ENCODE measurements at regions not wholly inside any gene's neighbourhood (a gene's known extent, or its start where the extent isn't known, plus 50 kb on each side); places are given as distances from the start of the nearest gene placed in this dataset.
A peak's percentile ranks its signal among the peaks of the same experiment; 100 is the strongest.

DNA sequence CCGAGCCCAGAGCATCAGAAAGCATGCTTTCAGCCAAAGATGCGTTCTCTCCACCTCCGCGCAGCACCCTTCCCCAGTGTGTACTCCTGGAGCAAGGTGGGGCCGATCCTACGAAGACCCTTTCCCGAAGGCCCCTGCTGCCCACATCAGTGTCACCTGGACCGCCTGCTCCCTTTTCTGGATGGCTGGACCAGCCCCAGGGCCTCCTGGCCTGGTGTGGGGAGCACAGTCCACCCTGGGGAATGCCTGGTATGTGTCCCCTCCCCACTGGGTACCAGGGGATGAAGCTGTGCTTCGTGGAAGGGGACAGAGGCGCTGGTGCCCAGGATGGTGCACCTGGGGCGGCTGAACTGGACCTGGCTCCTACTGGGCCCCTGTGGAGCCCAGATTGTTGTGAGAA is 173.8 kb downstream of the SEC14L1 start:
- peaks cover 5 to 7% of the 10 kb centered on the region in 2 donors for H3K4me1 ChIP-seq (ENCODE audit: control insufficient read depth in 2 of 2, insufficient read depth in 2 of 2, low read length in 2 of 2)
- ChIA-PET CTCF (no interaction called here), POLR2A (no interaction called here)
- H3K27ac ChIP-seq (ENCODE audit: low read depth, low read length), result no peak overlapping the region
- intact Hi-C loops (cut with micrococcal nuclease), result no loop called here
- no peaks in the 10 kb centered on the region for H3K36me3 ChIP-seq (ENCODE audit: control insufficient read depth in 2 of 3, insufficient read depth in 3 of 3, low read length in 3 of 3)
- Mint-ChIP-seq H3K4me1 (peaks cover 8 to 15% (median 10%) of the 10 kb centered on the region in 7 donors), H3K36me3 (no peaks in the 10 kb centered on the region), H3K27me3 (peaks cover 0 to 3% (median 0%) of the 10 kb centered on the region in 5 donors), H3K9me3 (no peaks in the 10 kb centered on the region), H3K4me3 (no peak overlapping the region), H3K27ac (no peak overlapping the region)
- no peak overlapping the region for H3K4me3 ChIP-seq (ENCODE audit: low read length)
- H3K9me3 ChIP-seq (ENCODE audit: control insufficient read depth in 2 of 3, low read length in 3 of 3), result no peaks in the 10 kb centered on the region
- DNase-seq (no peak), ATAC-seq (no peak)
- H3K27me3 ChIP-seq (ENCODE audit: control insufficient read depth in 2 of 2, insufficient read depth in 2 of 2, low read length in 2 of 2), result no peaks in the 10 kb centered on the region

DNA sequence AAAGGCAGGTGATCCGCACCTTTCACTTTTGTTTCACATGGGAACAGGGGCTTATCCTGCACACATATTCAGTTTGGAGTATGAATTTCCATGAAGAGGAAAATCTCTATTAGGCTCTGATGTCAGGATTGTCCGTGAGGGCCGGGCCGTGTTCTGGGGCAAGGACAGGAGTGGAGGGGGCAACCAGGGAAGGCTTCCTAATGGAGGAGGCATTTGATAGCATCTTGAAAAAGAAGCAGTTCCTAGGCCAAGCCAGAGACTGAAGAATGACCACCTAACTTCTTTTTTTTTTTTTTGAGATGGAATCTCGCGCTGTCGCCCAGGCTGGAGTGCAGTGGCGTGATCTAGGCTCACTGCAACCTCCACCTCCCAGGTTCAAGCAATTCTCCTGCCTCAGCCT is 174.2 kb downstream of the SEC14L1 start:
- ChIA-PET POLR2A (no interaction called here), CTCF (no interaction called here)
- no peak overlapping the region for H3K27ac ChIP-seq (ENCODE audit: low read depth, low read length)
- H3K9me3 ChIP-seq (ENCODE audit: control insufficient read depth in 2 of 3, low read length in 3 of 3), result no peaks in the 10 kb centered on the region
- DNase-seq, result no peak
- Mint-ChIP-seq H3K4me1 (peaks cover 12 to 19% (median 13%) of the 10 kb centered on the region in 7 donors), H3K27me3 (peaks cover 0 to 3% (median 0%) of the 10 kb centered on the region in 5 donors), H3K4me3 (no peak overlapping the region), H3K27ac (no peak overlapping the region), H3K9me3 (no peaks in the 10 kb centered on the region), H3K36me3 (no peaks in the 10 kb centered on the region)
- H3K4me1 ChIP-seq (ENCODE audit: control insufficient read depth in 2 of 2, insufficient read depth in 2 of 2, low read length in 2 of 2), result peaks cover 9 to 11% of the 10 kb centered on the region in 2 donors
- intact Hi-C loops (cut with micrococcal nuclease), result no loop called here
- ATAC-seq, result no peak
- H3K4me3 ChIP-seq (ENCODE audit: low read length), result no peak overlapping the region
- no peaks in the 10 kb centered on the region for H3K36me3 ChIP-seq (ENCODE audit: control insufficient read depth in 2 of 3, insufficient read depth in 3 of 3, low read length in 3 of 3)
- H3K27me3 ChIP-seq (ENCODE audit: control insufficient read depth in 2 of 2, insufficient read depth in 2 of 2, low read length in 2 of 2), result no peaks in the 10 kb centered on the region

DNA sequence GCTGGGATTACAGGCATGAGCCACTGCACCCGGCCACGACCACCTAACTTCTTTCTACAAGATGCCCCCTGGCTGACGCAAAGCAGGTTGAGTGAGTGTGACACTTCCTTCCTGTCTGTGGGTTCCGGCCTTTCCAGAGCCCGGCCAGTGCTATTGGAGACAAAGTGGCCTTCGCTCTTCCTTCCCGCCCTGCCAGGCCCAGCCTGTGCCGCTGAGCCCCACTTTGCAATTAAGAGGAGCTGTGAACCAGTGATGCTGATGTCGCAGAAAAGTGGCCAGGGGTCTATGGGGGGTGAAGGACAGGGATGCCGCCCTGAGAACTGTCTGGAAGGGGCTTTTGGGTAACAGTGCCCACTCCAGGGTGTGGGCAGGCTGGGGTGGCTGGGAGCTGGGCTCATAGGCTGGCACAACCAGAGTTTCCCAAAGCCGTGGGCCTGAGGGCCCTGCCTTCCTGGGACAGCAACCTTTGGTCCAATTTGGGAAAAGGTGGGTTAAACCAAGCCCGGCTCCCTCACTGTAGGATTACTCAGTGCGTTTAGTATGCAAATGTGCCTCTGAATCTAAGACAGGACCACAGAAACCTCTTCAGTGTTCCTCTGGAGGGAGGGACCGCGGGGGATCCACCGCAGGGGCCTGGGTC is 174.9 kb downstream of the SEC14L1 start:
- Histone ChIP-seq H3K9me3 (ENCODE audit: control insufficient read depth in 2 of 3, low read length in 3 of 3) (no peaks in the 10 kb centered on the region), H3K27ac (ENCODE audit: low read depth, low read length) (no peak overlapping the region), H3K36me3 (ENCODE audit: control insufficient read depth in 2 of 3, insufficient read depth in 3 of 3, low read length in 3 of 3) (no peaks in the 10 kb centered on the region), H3K4me3 (ENCODE audit: low read length) (no peak overlapping the region), H3K4me1 (ENCODE audit: control insufficient read depth in 2 of 2, insufficient read depth in 2 of 2, low read length in 2 of 2) (peaks cover 10 to 15% of the 10 kb centered on the region in 2 donors), H3K27me3 (ENCODE audit: control insufficient read depth in 2 of 2, insufficient read depth in 2 of 2, low read length in 2 of 2) (no peaks in the 10 kb centered on the region)
- Mint-ChIP-seq H3K27me3 (peaks cover 0 to 3% (median 0%) of the 10 kb centered on the region in 5 donors), H3K27ac (no peak overlapping the region), H3K4me1 (peaks cover 12 to 25% (median 19%) of the 10 kb centered on the region in 7 donors), H3K36me3 (no peaks in the 10 kb centered on the region), H3K4me3 (no peak overlapping the region), H3K9me3 (no peaks in the 10 kb centered on the region)
- no peak for DNase-seq
- ChIA-PET CTCF (no interaction called here), POLR2A (interaction anchor here (0.6 kb wide), 1 partner anchor 223 kb away, joined by 3 read pairs; no protein-coding TSS in a partner anchor)
- intact Hi-C loops (cut with micrococcal nuclease), result no loop called here
- ATAC-seq, result peak; percentile 32

DNA sequence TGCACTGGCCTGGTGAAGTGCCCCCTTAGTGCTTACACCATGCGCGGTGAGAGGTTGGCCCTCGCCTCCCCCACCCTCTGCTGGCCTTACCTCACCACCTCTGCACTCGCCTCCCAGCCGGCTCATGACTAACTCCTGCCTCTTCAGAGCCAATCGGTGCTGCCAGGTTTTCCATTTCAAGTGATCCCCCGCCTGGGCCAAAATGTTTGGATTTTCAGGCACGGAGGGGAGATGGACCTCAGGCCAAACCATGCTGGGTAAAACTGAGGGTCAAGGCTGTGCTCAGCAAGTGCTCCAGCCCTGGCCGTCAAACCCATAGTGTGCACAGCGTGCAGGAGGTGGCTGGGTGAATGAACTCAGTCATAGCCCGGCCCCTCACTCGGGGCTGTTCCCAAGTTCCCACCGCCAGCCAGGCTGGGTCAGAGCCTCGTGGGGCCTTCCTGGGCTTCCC is 175.4 kb downstream of the SEC14L1 start:
- no peaks in the 10 kb centered on the region for H3K36me3 ChIP-seq (ENCODE audit: control insufficient read depth in 2 of 3, insufficient read depth in 3 of 3, low read length in 3 of 3)
- Mint-ChIP-seq H3K4me1 (peaks cover 12 to 28% (median 22%) of the 10 kb centered on the region in 7 donors), H3K27ac (peak overlapping the region in 1 of 9 donors; percentile 11), H3K36me3 (no peaks in the 10 kb centered on the region), H3K27me3 (peaks cover 0 to 3% (median 0%) of the 10 kb centered on the region in 5 donors), H3K4me3 (no peak overlapping the region), H3K9me3 (no peaks in the 10 kb centered on the region)
- no peaks in the 10 kb centered on the region for H3K27me3 ChIP-seq (ENCODE audit: control insufficient read depth in 2 of 2, insufficient read depth in 2 of 2, low read length in 2 of 2)
- H3K9me3 ChIP-seq (ENCODE audit: control insufficient read depth in 2 of 3, low read length in 3 of 3), result no peaks in the 10 kb centered on the region
- no peak for DNase-seq
- no peak for ATAC-seq
- H3K27ac ChIP-seq (ENCODE audit: low read depth, low read length), result no peak overlapping the region
- ChIA-PET CTCF (no interaction called here), POLR2A (interaction anchor here (0.6 kb wide), 1 partner anchor 223 kb away, joined by 3 read pairs; no protein-coding TSS in a partner anchor)
- peaks cover 10 to 20% of the 10 kb centered on the region in 2 donors for H3K4me1 ChIP-seq (ENCODE audit: control insufficient read depth in 2 of 2, insufficient read depth in 2 of 2, low read length in 2 of 2)
- no peak overlapping the region for H3K4me3 ChIP-seq (ENCODE audit: low read length)
- intact Hi-C loops (cut with micrococcal nuclease), result no loop called here

DNA sequence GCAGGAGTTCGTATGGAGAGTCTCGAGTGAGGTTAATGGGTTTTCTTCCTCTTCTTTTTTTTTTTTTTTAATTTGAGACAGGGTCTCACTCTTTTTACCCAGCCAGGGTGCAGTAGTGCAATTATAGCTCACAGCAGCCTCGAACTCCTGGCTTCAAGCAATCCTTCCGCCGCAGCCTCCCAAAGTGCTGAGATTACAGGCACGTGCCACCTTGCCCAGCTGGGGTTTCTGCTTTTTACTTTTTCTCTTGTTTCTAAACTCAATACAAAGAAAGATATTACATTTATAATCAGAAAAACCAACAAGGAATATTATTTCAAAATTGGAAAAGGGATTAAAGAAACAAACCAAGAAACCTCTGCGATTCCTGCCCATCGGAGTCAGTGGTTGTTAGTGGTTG is 175.9 kb downstream of the SEC14L1 start:
- intact Hi-C loops (cut with micrococcal nuclease), result no loop called here
- no peak overlapping the region for H3K4me3 Mint-ChIP-seq
- peak overlapping the region in 1 of 9 donors; percentile 11 for H3K27ac Mint-ChIP-seq
- CTCF ChIA-PET, result no interaction called here
- H3K4me1 ChIP-seq (ENCODE audit: control insufficient read depth in 2 of 2, insufficient read depth in 2 of 2, low read length in 2 of 2), result peaks cover 10 to 20% of the 10 kb centered on the region in 2 donors
- H3K27me3 ChIP-seq (ENCODE audit: control insufficient read depth in 2 of 2, insufficient read depth in 2 of 2, low read length in 2 of 2), result no peaks in the 10 kb centered on the region
- POLR2A ChIA-PET, result no interaction called here
- H3K4me3 ChIP-seq (ENCODE audit: low read length), result no peak overlapping the region
- no peak for ATAC-seq
- no peaks in the 10 kb centered on the region for H3K36me3 Mint-ChIP-seq
- H3K9me3 Mint-ChIP-seq, result no peaks in the 10 kb centered on the region
- no peaks in the 10 kb centered on the region for H3K36me3 ChIP-seq (ENCODE audit: control insufficient read depth in 2 of 3, insufficient read depth in 3 of 3, low read length in 3 of 3)
- peaks cover 12 to 28% (median 22%) of the 10 kb centered on the region in 7 donors for H3K4me1 Mint-ChIP-seq
- peaks cover 0 to 3% (median 0%) of the 10 kb centered on the region in 5 donors for H3K27me3 Mint-ChIP-seq
- no peak overlapping the region for H3K27ac ChIP-seq (ENCODE audit: low read depth, low read length)
- DNase-seq, result no peak
- H3K9me3 ChIP-seq (ENCODE audit: control insufficient read depth in 2 of 3, low read length in 3 of 3), result no peaks in the 10 kb centered on the region

DNA sequence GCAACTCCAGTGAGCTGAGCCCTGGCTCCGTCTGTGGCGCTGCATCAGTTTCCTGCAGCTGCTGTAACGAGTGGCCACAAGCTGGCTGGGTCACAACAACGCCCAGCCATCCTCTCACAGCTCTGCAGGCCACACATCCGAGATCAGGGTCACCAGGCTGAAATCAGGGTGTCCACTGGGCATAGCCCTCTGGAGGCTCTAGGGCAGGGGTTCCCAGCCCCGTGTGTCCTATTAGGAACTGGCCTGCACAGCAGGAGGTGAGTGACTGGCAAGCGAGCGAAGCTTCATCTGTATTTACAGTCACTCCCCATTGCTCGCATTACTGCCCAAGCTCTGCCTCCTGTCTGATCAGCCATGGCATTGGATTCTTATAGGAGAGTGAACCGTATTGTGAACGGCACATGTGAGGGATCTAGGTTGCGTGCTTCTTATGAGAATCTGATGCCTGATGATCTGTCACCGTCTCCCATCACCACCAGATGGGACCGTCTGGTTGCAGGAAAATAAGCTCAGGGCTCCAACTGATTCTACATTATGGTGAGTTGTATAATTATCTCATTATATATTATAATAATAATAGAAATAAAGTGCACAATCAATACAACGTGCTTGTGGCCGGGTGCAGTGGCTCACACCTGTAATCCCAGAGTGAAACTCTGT is 176.5 kb downstream of the SEC14L1 start:
- DNase-seq (no peak), ATAC-seq (no peak)
- H3K4me3 Mint-ChIP-seq, result no peak overlapping the region
- intact Hi-C loops (cut with micrococcal nuclease), result no loop called here
- no peaks in the 10 kb centered on the region for H3K9me3 Mint-ChIP-seq
- H3K4me3 ChIP-seq (ENCODE audit: low read length), result no peak overlapping the region
- no peaks in the 10 kb centered on the region for H3K27me3 Mint-ChIP-seq
- no peaks in the 10 kb centered on the region for H3K9me3 ChIP-seq (ENCODE audit: control insufficient read depth in 2 of 3, low read length in 3 of 3)
- H3K36me3 ChIP-seq (ENCODE audit: control insufficient read depth in 2 of 3, insufficient read depth in 3 of 3, low read length in 3 of 3), result no peaks in the 10 kb centered on the region
- no peaks in the 10 kb centered on the region for H3K27me3 ChIP-seq (ENCODE audit: control insufficient read depth in 2 of 2, insufficient read depth in 2 of 2, low read length in 2 of 2)
- peaks cover 12 to 28% (median 23%) of the 10 kb centered on the region in 7 donors for H3K4me1 Mint-ChIP-seq
- H3K36me3 Mint-ChIP-seq, result no peaks in the 10 kb centered on the region
- H3K27ac ChIP-seq (ENCODE audit: low read depth, low read length), result no peak overlapping the region
- peaks cover 10 to 20% of the 10 kb centered on the region in 2 donors for H3K4me1 ChIP-seq (ENCODE audit: control insufficient read depth in 2 of 2, insufficient read depth in 2 of 2, low read length in 2 of 2)
- peak overlapping the region in 2 of 9 donors; percentile 11 to 75 for H3K27ac Mint-ChIP-seq
- ChIA-PET POLR2A (no interaction called here), CTCF (no interaction called here)

DNA sequence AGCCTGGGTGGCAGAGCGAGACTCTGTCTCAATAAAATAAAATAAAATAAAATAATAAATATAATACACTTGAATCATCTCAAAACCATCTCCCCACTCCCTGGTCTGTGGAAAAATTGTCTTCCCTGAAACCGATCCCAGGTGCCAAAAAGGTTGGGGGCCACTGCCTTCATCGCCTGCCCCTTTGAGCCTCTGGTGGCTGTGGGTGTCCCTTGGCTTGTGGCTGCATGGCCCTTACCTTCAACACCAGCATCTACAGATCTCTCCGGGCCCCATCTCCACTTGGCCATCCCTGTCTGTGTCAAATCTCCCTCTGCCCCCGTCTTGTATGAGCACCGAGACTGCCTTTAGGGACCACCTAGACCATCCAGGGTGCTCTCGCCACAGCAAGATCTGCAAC is 177.3 kb downstream of the SEC14L1 start:
- DNase-seq (no peak), ATAC-seq (no peak)
- Histone ChIP-seq H3K27me3 (ENCODE audit: control insufficient read depth in 2 of 2, insufficient read depth in 2 of 2, low read length in 2 of 2) (no peaks in the 10 kb centered on the region), H3K4me1 (ENCODE audit: control insufficient read depth in 2 of 2, insufficient read depth in 2 of 2, low read length in 2 of 2) (peaks cover 10 to 22% of the 10 kb centered on the region in 2 donors), H3K27ac (ENCODE audit: low read depth, low read length) (no peak overlapping the region), H3K36me3 (ENCODE audit: control insufficient read depth in 2 of 3, insufficient read depth in 3 of 3, low read length in 3 of 3) (no peaks in the 10 kb centered on the region), H3K4me3 (ENCODE audit: low read length) (no peak overlapping the region), H3K9me3 (ENCODE audit: control insufficient read depth in 2 of 3, low read length in 3 of 3) (no peaks in the 10 kb centered on the region)
- ChIA-PET CTCF (no interaction called here), POLR2A (no interaction called here)
- Mint-ChIP-seq H3K27ac (peak overlapping the region in 4 of 9 donors; percentile 22 to 92 (median 54)), H3K4me1 (peaks cover 12 to 28% (median 24%) of the 10 kb centered on the region in 7 donors), H3K9me3 (no peaks in the 10 kb centered on the region), H3K27me3 (no peaks in the 10 kb centered on the region), H3K36me3 (no peaks in the 10 kb centered on the region), H3K4me3 (peak overlapping the region in 1 of 10 donors; percentile 58)
- intact Hi-C loops (cut with micrococcal nuclease), result no loop called here
